Natural killer cell (primary cell): ENCODE measurements at regions not wholly inside any gene's neighbourhood (a gene's known extent, or its start where the extent isn't known, plus 50 kb on each side); places are given as distances from the start of the nearest gene placed in this dataset.

Experiments
- ATAC-seq, 3 donors: fragments of 150-1000 bp in 2 of 3; fragments of 200-7000 bp in 1 of 3; cut with Tn5 transposase; 1 replicate in 1 of 3; 2 replicates in 2 of 3; pipeline ENCODE4 v1.10.0; 2021; ENCODE audit warnings: mild to moderate bottlenecking in 2 of 3, moderate library complexity in 2 of 3
- DNase-seq, 2 donors: peaks; one replicate each; pipeline versions ENCODE4 v3.0.0 to v3.0.0-alpha.2; 2013 to 2021; ENCODE audit warnings: mixed read lengths in 1 of 2
- H3K27ac ChIP-seq: one replicate; pipeline ENCODE4 v1.5.1; 2013; ENCODE audit warnings: mild to moderate bottlenecking, low read length
- H3K27me3 ChIP-seq: one replicate; pipeline ENCODE4 v1.6.1; 2013; ENCODE audit warnings: low read length; ENCODE audit not compliant: control insufficient read depth, insufficient read depth
- H3K36me3 ChIP-seq: one replicate; pipeline ENCODE4 v1.6.1; 2013; ENCODE audit warnings: low read length; ENCODE audit not compliant: control insufficient read depth, insufficient read depth
- H3K4me1 ChIP-seq: one replicate; pipeline ENCODE4 v1.6.1; 2013; ENCODE audit warnings: low read length; ENCODE audit not compliant: control insufficient read depth, insufficient read depth
- H3K4me3 ChIP-seq: one replicate; pipeline ENCODE4 v1.5.1; 2013; ENCODE audit warnings: low read length
- H3K9me3 ChIP-seq: one replicate; pipeline ENCODE4 v1.6.1; 2013; ENCODE audit warnings: low read length; ENCODE audit not compliant: control insufficient read depth, insufficient read depth
- H3K27ac Mint-ChIP-seq, 2 donors: one replicate each; pipeline ENCODE4 v1.8.0; 2022; ENCODE audit warnings: mild to moderate bottlenecking in 2 of 2, mixed read lengths in 2 of 2, moderate library complexity in 1 of 2
- H3K27me3 Mint-ChIP-seq, 2 donors: one replicate each; pipeline ENCODE4 v1.8.0; 2022; ENCODE audit warnings: low read depth in 2 of 2, mixed read lengths in 2 of 2
- H3K36me3 Mint-ChIP-seq: one replicate; pipeline ENCODE4 v1.8.0; 2022; ENCODE audit warnings: mixed read lengths
- H3K4me1 Mint-ChIP-seq, 2 donors: one replicate each; pipeline ENCODE4 v1.8.0; 2022; ENCODE audit warnings: mixed read lengths in 2 of 2
- H3K4me3 Mint-ChIP-seq: one replicate; pipeline ENCODE4 v1.8.0; 2022; ENCODE audit warnings: mild to moderate bottlenecking, moderate library complexity, mixed read lengths
- H3K9me3 Mint-ChIP-seq, 2 donors: one replicate each; pipeline ENCODE4 v1.8.0; 2022; ENCODE audit warnings: mixed read lengths in 2 of 2
- WGBS: methylation state at CpG from one replicate; pipeline ENCODE4 v1.1.7; 2013; ENCODE audit warnings: missing lambda C conversion rate; ENCODE audit not compliant: insufficient coverage; 5-methylcytosine and 5-hydroxymethylcytosine counted together
- intact Hi-C: fragments of 100-400 bp; cut with micrococcal nuclease; formaldehyde crosslinking; loops from one replicate; pipeline ENCODE4 v1.14.2; 2022
- TF ChIP-seq, protein P1 (sequence below): fragments of 200-600 bp; IDR thresholded peaks from one replicate; pipeline ENCODE4 v1.8.0; 2022; ENCODE audit warnings: antibody characterized with exemption

- TF ChIP-seq, protein P1, sequence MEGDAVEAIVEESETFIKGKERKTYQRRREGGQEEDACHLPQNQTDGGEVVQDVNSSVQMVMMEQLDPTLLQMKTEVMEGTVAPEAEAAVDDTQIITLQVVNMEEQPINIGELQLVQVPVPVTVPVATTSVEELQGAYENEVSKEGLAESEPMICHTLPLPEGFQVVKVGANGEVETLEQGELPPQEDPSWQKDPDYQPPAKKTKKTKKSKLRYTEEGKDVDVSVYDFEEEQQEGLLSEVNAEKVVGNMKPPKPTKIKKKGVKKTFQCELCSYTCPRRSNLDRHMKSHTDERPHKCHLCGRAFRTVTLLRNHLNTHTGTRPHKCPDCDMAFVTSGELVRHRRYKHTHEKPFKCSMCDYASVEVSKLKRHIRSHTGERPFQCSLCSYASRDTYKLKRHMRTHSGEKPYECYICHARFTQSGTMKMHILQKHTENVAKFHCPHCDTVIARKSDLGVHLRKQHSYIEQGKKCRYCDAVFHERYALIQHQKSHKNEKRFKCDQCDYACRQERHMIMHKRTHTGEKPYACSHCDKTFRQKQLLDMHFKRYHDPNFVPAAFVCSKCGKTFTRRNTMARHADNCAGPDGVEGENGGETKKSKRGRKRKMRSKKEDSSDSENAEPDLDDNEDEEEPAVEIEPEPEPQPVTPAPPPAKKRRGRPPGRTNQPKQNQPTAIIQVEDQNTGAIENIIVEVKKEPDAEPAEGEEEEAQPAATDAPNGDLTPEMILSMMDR, result no peak
- Mint-ChIP-seq H3K27me3 (peaks cover 1 to 3% of the 10 kb centered on the region in 2 donors), H3K27ac (no peak overlapping the region), H3K4me1 (no peaks in the 10 kb centered on the region), H3K4me3 (no peak overlapping the region), H3K9me3 (no peaks in the 10 kb centered on the region), H3K36me3 (no peaks in the 10 kb centered on the region)
- Histone ChIP-seq H3K4me3 (no peak overlapping the region), H3K4me1 (no peaks in the 10 kb centered on the region), H3K27ac (no peak overlapping the region), H3K9me3 (no peaks in the 10 kb centered on the region), H3K27me3 (no peaks in the 10 kb centered on the region), H3K36me3 (no peaks in the 10 kb centered on the region)
- intact Hi-C loops, result no loop called here
- ATAC-seq (no peak), DNase-seq (no peak)
- no CpG with 5 or more reads among the region's 1 CpG for WGBS
These were observed 452.1 kb downstream of the RAP2B start for GRCh38 chr3:153614140-153614539.

DNA sequence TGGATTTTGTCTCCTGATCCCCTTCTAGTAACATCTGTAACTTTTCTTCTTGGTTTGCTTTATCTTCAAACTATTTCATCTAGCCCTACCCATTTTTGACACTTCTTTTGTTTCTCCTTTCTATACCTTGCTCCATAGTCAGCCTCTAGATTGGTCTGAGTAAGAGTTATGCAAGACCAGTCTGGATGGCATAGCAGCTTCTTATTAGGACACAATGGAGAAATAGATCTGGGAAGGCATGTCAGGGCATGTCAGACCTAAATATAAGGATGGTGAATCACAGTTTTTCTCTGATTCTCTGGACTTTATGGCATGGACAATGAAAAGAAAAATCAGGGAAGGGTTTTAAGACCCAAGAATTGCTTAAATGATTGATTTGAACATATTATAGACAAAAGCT is 452.5 kb downstream of the RAP2B start:
- Mint-ChIP-seq H3K27me3 (peaks cover 0 to 3% of the 10 kb centered on the region in 2 donors), H3K36me3 (no peaks in the 10 kb centered on the region)

GRCh38 chr3:153615863-153616262 is 453.8 kb downstream of the RAP2B start:
- intact Hi-C loops, result no loop called here
- peaks cover 0 to 3% of the 10 kb centered on the region in 2 donors for H3K27me3 Mint-ChIP-seq

More for the DNA sequence above, 452.5 kb downstream of the RAP2B start:
- DNase-seq, result no peak
- no peak for ATAC-seq
- no peaks in the 10 kb centered on the region for H3K36me3 ChIP-seq
- H3K4me1 Mint-ChIP-seq, result no peaks in the 10 kb centered on the region
- no peaks in the 10 kb centered on the region for H3K9me3 Mint-ChIP-seq
- no peaks in the 10 kb centered on the region for H3K4me1 ChIP-seq
- H3K27me3 ChIP-seq, result no peaks in the 10 kb centered on the region
- H3K27ac ChIP-seq, result no peak overlapping the region
- intact Hi-C loops, result no loop called here
- no peak overlapping the region for H3K4me3 Mint-ChIP-seq
- no peak overlapping the region for H3K27ac Mint-ChIP-seq
- no peak overlapping the region for H3K4me3 ChIP-seq
- TF ChIP-seq, protein P1, result no peak
- H3K9me3 ChIP-seq, result no peaks in the 10 kb centered on the region

GRCh38 chr3:153617463-153617862 is 455.4 kb downstream of the RAP2B start:
- Mint-ChIP-seq H3K4me3 (no peak overlapping the region), H3K27ac (no peak overlapping the region), H3K36me3 (no peaks in the 10 kb centered on the region), H3K27me3 (peaks cover 0 to 4% of the 10 kb centered on the region in 2 donors), H3K4me1 (peaks cover 9 to 11% of the 10 kb centered on the region in 2 donors), H3K9me3 (no peaks in the 10 kb centered on the region)
- Histone ChIP-seq H3K27me3 (no peaks in the 10 kb centered on the region), H3K4me1 (no peaks in the 10 kb centered on the region), H3K27ac (no peak overlapping the region), H3K9me3 (no peaks in the 10 kb centered on the region), H3K36me3 (no peaks in the 10 kb centered on the region), H3K4me3 (no peak overlapping the region)
- ATAC-seq (no peak), DNase-seq (no peak)
- intact Hi-C loops, result no loop called here
- TF ChIP-seq, protein P1, result no peak
- no CpG with 5 or more reads among the region's 1 CpG for WGBS

More at GRCh38 chr3:153615863-153616262, 453.8 kb downstream of the RAP2B start:
- no peaks in the 10 kb centered on the region for H3K36me3 ChIP-seq
- no peaks in the 10 kb centered on the region for H3K27me3 ChIP-seq
- H3K4me3 ChIP-seq, result no peak overlapping the region
- WGBS, result 83% methylated on average over 1 of the region's 1 CpG
- Mint-ChIP-seq H3K27ac (no peak overlapping the region), H3K4me3 (no peak overlapping the region), H3K36me3 (no peaks in the 10 kb centered on the region), H3K4me1 (no peaks in the 10 kb centered on the region), H3K9me3 (no peaks in the 10 kb centered on the region)
- TF ChIP-seq, protein P1, result no peak
- no peaks in the 10 kb centered on the region for H3K9me3 ChIP-seq
- H3K4me1 ChIP-seq, result no peaks in the 10 kb centered on the region
- ATAC-seq (no peak), DNase-seq (no peak)
- H3K27ac ChIP-seq, result no peak overlapping the region
